Lower leg skin (tissue), 3 donors: ENCODE measurements at regions not wholly inside any gene's neighbourhood (a gene's known extent, or its start where the extent isn't known, plus 50 kb on each side); places are given as distances from the start of the nearest gene placed in this dataset.

ENCODE experiments used
- CTCF ChIP-seq, 3 donors: fragments of 450-650 bp; IDR thresholded peaks; one replicate each; pipeline ENCODE4 v1.5.1; 2016; ENCODE audit warnings: antibody characterized with exemption in 3 of 3, mild to moderate bottlenecking in 3 of 3, moderate library complexity in 2 of 3
- POLR2A ChIP-seq, 2 donors: fragments of 450-650 bp; IDR thresholded peaks; one replicate each; pipeline ENCODE4 v1.6.1; 2016 to 2017; ENCODE audit warnings: antibody characterized with exemption in 2 of 2, mild to moderate bottlenecking in 1 of 2, moderate library complexity in 1 of 2

DNA sequence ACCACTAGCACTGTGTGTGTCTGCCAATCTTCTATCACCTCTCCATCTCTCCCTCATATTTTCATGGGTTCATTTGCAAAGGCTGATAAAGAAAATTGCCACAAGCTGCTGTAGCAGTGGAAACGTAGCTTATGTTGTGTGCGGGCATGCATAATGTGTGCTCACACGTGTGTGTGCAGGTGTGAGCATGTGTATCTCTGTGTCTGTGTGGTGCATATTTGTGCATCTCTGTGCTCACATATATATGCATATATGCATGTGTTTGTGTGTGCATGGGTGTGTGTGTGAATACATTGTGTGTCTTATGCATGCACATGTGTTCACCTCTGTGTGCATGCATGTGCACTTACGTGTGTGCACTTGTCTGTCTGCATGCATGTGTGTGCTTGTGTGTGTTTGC is 181.8 kb upstream of the UBL3 start:
- TF ChIP-seq CTCF (IDR thresholded peaks at IDR 0.05) (no peak), POLR2A (IDR thresholded peaks at IDR 0.05) (no peak)
